GM12891 (cell line): ENCODE measurements at regions not wholly inside any gene's neighbourhood (a gene's known extent, or its start where the extent isn't known, plus 50 kb on each side); places are given as distances from the start of the nearest gene placed in this dataset.

Experiments used
- DNase-seq: peaks from one replicate; pipeline ENCODE4 v3.0.0; 2011; ENCODE audit warnings: low spot score; ENCODE audit not compliant: insufficient read length
- FAIRE-seq: peaks from 2 replicates; lab custom pipeline; 2011; peaks lifted over from hg19 to GRCh38; lab: Jason Lieb, UNC
- PAX5 ChIP-seq: IDR thresholded peaks from 2 replicates; pipeline ENCODE4 v1.6.1; 2011; ENCODE audit warnings: low read length, moderate library complexity, mild to moderate bottlenecking; ENCODE audit not compliant: insufficient read depth, severe bottlenecking
- POLR2A ChIP-seq: IDR thresholded peaks from 2 replicates; pipeline ENCODE4 v1.6.1; 2011; ENCODE audit warnings: low read depth, low read length, control low read depth
- POLR2AphosphoS5 ChIP-seq: IDR thresholded peaks from 2 replicates; pipeline ENCODE4 v1.6.1; 2011; ENCODE audit warnings: low read depth, low read length, control low read depth
- POU2F2 ChIP-seq: IDR thresholded peaks from 2 replicates; pipeline ENCODE4 v1.6.1; 2011; ENCODE audit warnings: low read depth, mild to moderate bottlenecking, control low read depth, low read length, moderate library complexity
- SPI1 ChIP-seq: IDR thresholded peaks from 2 replicates; pipeline ENCODE4 v1.6.1; 2011; ENCODE audit warnings: low read depth, low read length, control low read depth
- TAF1 ChIP-seq: IDR thresholded peaks from 2 replicates; pipeline ENCODE4 v1.6.1; 2011; ENCODE audit warnings: low read depth, low read length, control low read depth

DNA sequence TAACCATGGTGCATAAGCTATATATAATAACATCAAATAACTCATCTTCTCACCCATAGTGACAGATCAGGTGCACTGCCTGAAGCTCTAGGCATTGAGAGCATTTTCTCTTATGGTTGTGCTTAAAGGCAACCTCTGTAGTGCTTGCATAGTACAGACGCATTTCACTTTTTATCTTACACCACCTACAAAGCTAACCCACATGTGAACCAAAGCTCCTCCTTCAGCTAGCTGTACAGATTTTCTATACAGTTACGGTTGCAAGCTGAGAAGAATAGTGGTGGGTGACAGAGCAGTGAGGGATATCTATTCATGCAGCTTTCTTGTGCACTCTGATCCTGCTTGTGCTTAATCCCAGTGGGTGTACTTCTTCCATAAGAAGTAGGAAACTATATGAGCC lies 1525.2 kb downstream of the STIM2 start:
- TF ChIP-seq SPI1, result no peak
- TF ChIP-seq PAX5, result no peak
- TF ChIP-seq POLR2AphosphoS5, result no peak
- TF ChIP-seq POU2F2, result no peak
- no peak for TF ChIP-seq TAF1
- FAIRE-seq, result no peak

DNA sequence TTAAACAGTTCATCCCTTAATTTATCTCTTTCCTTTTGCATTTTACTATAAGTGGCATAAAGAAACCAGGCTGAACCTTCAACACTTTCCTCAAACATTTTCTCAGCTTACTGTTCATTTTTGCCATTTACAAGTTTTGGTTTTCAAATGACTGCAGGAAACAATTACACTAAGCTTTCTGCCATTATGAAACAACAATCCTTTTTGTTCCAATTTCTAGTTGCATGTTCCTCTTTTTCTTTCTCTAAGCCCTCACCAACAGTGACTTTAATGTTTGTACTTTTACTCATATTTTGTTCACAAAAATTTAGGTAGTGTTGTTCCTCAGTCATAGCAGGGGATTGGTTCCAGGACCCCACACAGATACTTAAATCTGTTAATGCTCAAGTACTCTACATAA lies 1526.1 kb downstream of the STIM2 start:
- TF ChIP-seq TAF1 (no peak), SPI1 (0 out of 2 replicates have a peak, but pooled peaks have one; percentile 10)
- no peak for DNase-seq
- no peak for FAIRE-seq

More for the DNA sequence above, 1525.2 kb downstream of the STIM2 start:
- DNase-seq, result no peak

DNA sequence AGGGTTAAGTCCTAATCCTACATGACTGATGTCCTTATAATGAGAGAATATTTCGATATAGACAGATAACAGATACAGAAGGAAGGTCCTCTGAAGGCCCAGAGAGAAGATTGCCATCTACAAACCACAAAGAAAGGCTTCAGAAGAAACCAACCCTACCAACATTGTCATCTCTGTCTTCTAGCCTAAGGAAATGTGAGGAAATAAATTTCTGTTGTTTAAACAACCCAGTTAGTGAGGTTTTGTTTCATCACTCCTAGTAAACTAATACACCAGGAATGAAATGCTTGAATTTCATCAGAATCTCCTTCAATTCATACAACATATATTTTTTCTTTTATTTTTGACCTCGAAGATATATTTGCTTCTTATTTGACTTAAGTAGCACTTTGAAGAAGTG lies 1527.8 kb downstream of the STIM2 start:
- TF ChIP-seq POU2F2 (no peak), SPI1 (no peak), PAX5 (no peak), POLR2A (no peak)
- DNase-seq, result no peak
- no peak for FAIRE-seq

DNA sequence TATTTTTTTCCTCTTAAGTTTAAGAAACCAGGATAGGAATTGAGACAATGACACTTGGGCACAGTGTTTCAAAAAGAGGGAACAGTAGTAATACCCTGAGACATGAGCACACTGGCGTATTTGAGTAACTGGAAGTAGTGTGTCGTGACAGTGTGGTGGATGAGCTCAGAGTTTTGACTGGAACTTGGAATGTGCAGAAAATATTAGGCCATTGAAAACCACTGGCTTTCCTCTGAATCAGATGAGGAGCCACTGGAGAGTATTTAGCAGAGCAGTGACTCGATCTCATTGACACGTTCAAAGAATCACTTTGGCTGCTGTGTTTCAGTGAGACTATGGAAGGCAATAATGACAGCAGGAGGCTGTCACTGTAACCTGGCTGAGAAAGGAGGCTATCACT lies 1531.2 kb downstream of the STIM2 start:
- DNase-seq, result no peak
- no peak for FAIRE-seq
- no peak for TF ChIP-seq PAX5
- no peak for TF ChIP-seq TAF1
- no peak for TF ChIP-seq POU2F2
- TF ChIP-seq POLR2A, result no peak

DNA sequence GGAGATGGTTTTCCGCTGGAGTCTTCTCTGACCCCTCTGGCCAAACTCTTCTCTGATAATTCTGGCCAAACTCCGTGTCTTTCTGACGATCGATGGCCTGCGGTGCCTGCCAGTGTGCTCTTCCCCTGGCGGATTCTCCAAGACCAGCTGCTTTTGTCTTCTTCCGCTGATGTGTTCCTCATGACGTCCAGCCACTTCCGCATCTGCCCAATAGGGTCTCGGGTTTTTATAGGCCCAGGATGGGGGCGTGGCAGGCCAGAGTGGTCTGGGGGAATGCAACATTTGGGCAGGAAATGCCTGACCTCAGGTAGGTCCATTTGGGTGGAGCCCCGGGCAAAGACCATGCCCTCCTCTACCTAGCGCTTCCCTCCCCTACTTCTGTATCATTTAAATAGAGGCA lies 1542.1 kb downstream of the STIM2 start:
- DNase-seq (no peak), FAIRE-seq (no peak)
- TF ChIP-seq PAX5, result no peak
- no peak for TF ChIP-seq POLR2A
- no peak for TF ChIP-seq SPI1
- no peak for TF ChIP-seq TAF1
- TF ChIP-seq POU2F2, result no peak
- no peak for TF ChIP-seq POLR2AphosphoS5

DNA sequence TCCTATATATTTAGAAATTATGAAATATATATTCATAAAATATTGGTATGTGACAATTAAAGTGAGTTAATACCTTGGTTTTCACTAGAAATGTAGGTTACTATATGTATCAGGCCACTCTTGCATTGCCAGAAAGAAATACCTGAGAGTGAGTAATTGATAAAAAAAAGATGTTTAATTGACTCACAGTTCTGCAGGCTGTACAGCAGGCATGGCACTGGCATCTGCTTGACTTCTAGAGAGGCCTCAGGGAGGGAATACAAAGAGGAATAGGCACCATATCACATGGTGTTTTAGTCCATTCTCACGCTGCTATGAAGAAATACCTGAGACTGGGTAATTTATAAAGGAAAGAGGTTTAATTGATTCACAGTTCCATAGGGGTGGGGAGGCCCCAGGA lies 1560.6 kb downstream of the STIM2 start:
- TF ChIP-seq PAX5 (no peak), TAF1 (no peak), POLR2A (no peak)
- DNase-seq, result no peak
- FAIRE-seq, result no peak

DNA sequence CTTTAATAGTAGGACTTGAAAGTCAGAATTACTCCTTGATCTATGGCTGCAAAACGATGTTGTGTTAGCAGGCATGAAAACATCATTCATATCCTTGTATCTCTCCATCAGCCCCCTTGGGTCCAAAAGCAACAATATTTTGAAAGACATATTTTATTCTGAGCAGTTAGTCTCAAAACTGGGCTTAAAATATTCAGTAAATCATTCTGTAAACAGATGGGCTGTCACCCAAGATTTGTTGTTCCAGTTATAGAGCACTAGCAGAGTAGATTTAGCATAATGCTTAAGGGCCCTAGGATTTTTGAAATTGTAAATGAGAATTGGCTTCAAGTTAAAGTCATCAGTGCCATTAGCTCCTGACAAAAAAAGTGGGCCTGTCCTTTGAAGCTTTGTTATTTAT lies 1565.6 kb downstream of the STIM2 start:
- FAIRE-seq (no peak), DNase-seq (no peak)
- TF ChIP-seq POLR2A, result no peak
- no peak for TF ChIP-seq TAF1
- TF ChIP-seq POLR2AphosphoS5, result no peak
- no peak for TF ChIP-seq PAX5

DNA sequence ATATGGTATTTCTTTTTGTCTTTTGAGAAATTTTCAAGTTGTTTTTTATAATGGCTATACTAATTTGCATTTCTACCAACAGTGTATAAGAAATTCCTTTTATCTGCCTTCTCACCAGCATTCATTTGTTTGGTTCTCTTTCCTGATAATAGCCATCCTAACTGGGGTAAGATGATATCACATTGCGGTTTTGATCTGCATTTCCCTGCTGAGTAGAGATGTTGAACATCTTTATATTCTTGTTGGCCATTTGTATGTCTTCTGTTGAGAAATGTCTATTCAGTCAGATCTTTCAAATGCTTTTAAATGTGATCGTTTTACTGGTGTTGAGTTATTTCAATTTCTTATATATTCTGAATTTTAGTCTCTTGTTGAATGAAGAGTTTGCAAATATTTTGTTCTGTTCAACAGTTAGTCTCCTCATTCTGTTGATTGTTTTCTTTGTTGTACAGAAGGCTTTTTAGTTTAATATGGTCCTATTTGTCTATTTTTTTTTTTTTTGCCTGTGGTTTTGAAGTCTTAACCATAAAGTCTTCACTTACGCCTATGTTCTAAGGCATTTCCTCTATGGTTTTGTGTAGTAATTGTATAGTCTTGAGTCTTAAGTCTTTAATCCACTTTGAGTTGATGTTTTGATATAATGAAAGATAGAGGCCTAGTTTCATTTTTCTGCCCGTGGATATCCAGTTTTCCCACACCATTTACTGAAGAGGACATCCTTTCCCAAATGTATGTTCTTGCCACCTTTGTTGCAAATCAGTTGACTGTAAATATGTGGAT lies 1566.9 kb downstream of the STIM2 start:
- TF ChIP-seq PAX5, result no peak
- no peak for TF ChIP-seq POLR2AphosphoS5
- no peak for TF ChIP-seq SPI1
- TF ChIP-seq POLR2A, result no peak
- no peak for TF ChIP-seq TAF1
- no peak for TF ChIP-seq POU2F2
- DNase-seq (no peak), FAIRE-seq (no peak)

DNA sequence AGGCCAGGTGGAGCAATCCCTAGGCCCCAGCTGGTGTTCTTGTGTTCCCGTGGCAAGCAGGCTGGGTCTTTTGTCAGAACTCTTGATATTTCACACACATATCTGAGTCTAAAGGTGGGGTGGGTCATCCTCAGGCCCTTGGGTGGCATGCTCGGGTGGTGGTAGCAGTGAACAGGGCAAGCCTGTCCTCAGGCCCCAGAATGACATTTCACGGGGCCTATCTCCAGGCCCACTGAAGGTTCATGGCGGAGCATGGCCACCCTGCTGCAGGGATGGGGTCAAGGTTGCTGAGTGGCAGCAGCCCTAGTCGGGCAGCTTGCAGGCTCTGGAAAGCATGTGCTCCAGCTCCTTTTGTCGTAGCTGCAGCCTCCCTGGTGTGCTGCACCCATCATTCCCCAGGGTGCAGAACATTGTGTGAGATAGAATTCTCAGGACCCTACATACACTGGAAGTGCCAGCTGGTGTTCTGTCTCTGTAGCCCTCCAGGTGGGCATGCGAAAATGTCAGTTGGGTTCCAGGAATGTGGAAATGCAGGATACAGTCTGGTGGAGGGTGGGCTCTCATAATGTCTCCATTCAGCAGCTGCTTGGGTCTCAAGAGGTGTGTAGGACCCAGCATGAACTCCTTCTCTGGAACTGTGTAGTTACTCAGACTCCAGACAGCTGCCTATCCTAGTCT lies 1571.8 kb downstream of the STIM2 start:
- TF ChIP-seq PAX5 (no peak), POLR2AphosphoS5 (no peak), POU2F2 (no peak), SPI1 (no peak), TAF1 (no peak), POLR2A (no peak)
- no peak for DNase-seq
- no peak for FAIRE-seq

DNA sequence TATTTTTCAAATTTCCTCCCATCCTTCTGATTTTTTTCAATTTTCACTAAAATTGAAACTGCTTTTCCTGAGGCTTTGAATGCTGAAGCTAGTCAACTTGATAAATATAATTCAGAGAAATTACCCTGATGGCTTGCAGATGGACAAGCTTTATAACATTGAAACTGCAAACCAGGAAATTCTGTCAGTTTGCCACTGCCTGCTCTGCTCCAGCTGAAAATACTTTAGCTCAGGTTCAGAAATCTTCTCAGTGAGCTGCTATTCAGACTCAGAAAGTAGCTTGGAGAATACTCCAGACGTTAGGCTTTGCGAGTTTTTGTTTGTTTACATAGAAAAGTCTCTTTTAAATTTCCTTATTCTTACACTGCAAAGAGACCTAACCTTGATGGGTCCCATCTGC lies 1574.7 kb downstream of the STIM2 start:
- TF ChIP-seq POLR2A (no peak), POLR2AphosphoS5 (no peak), PAX5 (no peak), POU2F2 (no peak), TAF1 (no peak), SPI1 (no peak)
- no peak for FAIRE-seq
- DNase-seq, result no peak
